MM.1S (cell line): ENCODE measurements at regions not wholly inside any gene's neighbourhood (a gene's known extent, or its start where the extent isn't known, plus 50 kb on each side); places are given as distances from the start of the nearest gene placed in this dataset.

Experiments
- EZH2 ChIP-seq: fragments of 300-600 bp; sonication (generic); optimal IDR thresholded peaks from 2 replicates; pipeline ENCODE3; 2017; ENCODE audit warnings: low read depth, mild to moderate bottlenecking, antibody characterized with exemption, low read length, mixed read lengths
- EZH2phosphoT487 ChIP-seq: fragments of 300-600 bp; sonication (generic); IDR thresholded peaks from 2 replicates; pipeline ENCODE4 v1.6.1; 2018; ENCODE audit warnings: antibody characterized with exemption, low read length
- TF ChIP-seq, protein P1 (sequence below): fragments of 300-600 bp; sonication (generic); IDR thresholded peaks from 2 replicates; pipeline ENCODE4 v1.5.1; 2016; ENCODE audit warnings: antibody characterized with exemption, low read length, mixed read lengths

DNA sequence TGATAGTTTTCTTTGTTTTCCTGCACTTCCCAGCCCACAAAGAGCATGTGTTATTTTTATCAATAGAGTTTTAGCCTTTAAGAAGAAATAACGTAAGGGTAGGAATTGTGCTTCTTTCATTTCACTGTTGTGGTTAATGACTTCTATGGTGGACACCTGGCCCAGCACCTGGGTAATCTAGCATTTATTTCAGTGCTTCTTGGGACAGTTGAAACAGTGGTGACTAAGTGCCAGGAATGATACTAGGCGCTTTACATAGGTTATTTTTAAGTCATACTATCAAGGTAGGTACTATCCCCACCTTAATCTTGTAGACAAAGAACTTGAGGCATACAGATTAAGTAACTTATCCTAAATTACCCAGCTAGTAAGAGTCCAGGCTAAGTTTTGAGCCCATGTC is 243.8 kb downstream of the SOX2 start:
- TF ChIP-seq, protein P1, sequence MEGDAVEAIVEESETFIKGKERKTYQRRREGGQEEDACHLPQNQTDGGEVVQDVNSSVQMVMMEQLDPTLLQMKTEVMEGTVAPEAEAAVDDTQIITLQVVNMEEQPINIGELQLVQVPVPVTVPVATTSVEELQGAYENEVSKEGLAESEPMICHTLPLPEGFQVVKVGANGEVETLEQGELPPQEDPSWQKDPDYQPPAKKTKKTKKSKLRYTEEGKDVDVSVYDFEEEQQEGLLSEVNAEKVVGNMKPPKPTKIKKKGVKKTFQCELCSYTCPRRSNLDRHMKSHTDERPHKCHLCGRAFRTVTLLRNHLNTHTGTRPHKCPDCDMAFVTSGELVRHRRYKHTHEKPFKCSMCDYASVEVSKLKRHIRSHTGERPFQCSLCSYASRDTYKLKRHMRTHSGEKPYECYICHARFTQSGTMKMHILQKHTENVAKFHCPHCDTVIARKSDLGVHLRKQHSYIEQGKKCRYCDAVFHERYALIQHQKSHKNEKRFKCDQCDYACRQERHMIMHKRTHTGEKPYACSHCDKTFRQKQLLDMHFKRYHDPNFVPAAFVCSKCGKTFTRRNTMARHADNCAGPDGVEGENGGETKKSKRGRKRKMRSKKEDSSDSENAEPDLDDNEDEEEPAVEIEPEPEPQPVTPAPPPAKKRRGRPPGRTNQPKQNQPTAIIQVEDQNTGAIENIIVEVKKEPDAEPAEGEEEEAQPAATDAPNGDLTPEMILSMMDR, result no peak
- no peak for TF ChIP-seq EZH2phosphoT487
- TF ChIP-seq EZH2, result no peak
